ENCODE measurements at regions not wholly inside any gene's neighbourhood (a gene's known extent, or its start where the extent isn't known, plus 50 kb on each side); places are given as distances from the start of the nearest gene placed in this dataset.
A peak's percentile ranks its signal among the peaks of the same experiment; 100 is the strongest.
"Not testable (repeated sequence)": the region's sequence is repeated elsewhere in the genome, so short reads cannot be mapped to it uniquely, and the experiment has no call there.

DNA sequence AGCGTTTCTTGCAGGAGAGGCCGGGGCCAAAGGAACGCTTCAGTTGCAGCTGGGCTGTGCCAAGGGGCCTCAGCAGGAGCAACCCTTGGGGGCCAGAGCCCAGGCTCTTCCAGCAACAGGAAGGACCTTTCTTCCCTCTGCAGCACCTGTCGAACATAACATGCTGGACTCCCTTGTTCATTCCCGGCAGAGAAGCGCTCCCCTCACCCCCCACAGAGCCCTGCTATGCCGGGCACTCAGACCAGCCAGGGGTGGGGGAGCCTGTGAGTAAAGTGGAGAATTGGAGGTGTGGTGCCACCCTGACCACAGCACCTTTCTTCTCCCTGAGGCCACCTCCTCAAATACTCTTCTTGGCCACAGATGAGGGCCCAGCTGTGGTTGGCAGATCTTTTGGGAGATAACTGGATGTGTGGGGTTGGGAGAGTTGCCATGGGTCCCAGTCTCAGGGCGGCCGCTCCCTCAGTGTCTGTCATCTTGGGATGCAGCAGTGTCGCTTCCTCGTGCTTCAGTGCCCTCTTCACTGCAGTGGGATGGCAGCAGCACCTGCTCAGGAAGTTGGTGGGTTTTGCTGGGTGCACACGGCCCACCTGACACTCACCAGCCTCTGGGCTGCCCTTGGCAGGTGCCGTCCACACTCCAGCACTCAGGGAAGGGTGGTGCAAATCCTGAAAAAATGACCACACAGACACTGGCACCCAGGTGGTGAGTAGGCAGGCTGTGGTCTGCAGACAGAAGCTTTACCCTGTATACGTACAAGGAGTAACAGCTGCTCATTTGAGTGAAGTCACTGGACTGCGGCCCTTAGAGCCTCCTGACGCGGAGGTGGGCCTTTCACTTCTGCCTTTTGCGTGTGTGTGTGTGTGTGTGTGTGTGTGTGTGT is 67.5 kb downstream of the NPIPB11 start:
- ATAC-seq; H3K9me1 ChIP-seq (ENCODE audit: control insufficient read depth, insufficient read depth, low read length); in situ Hi-C loops (cut with MboI); H3K9ac ChIP-seq (ENCODE audit: insufficient read depth in 1 of 2, low read depth in 2 of 2, low read length in 2 of 2); FAIRE-seq; BruUV-seq (replicated peaks); H4K20me1 ChIP-seq (replicated peaks; ENCODE audit: control insufficient read depth, insufficient read depth, low read length); H3K36me3 ChIP-seq (ENCODE audit: control insufficient read depth, insufficient read depth, low read length); H2AFZ ChIP-seq (ENCODE audit: low read depth, low read length); H3K79me2 ChIP-seq (ENCODE audit: control insufficient read depth, insufficient read depth, low read length); CTCF ChIA-PET (ENCODE audit: low intra/inter-chr PET ratio); H3K4me1 ChIP-seq (replicated peaks in 1 of 2; ENCODE audit: control insufficient read depth in 2 of 2, insufficient read depth in 2 of 2, low read length in 2 of 2); H3K4me3 ChIP-seq; DNase-seq (ENCODE audit: extremely low read depth in 1 of 4, low spot score in 3 of 4); intact Hi-C loops (cut with micrococcal nuclease); H3K4me2 ChIP-seq (ENCODE audit: insufficient read depth, low read length); H3K9me3 ChIP-seq (replicated peaks; ENCODE audit: control insufficient read depth, insufficient read depth, low read depth, low read length); H3K27ac ChIP-seq (ENCODE audit: extremely low read depth, low read depth, low read length): not testable (repeated sequence)
- POLR2A ChIA-PET, result interaction anchor here (0.6 kb wide), 1 partner anchor 323 kb away, joined by 3 read pairs; no protein-coding TSS in a partner anchor
- whole genome bisulfite sequencing (ENCODE audit: insufficient coverage, low coverage, missing lambda C conversion rate), result 3% methylated on average over 15 of the region's 18 CpGs
- H3K27me3 ChIP-seq (ENCODE audit: control insufficient read depth in 2 of 2, insufficient read depth in 2 of 2, low read length in 2 of 2), result peaks cover 0 to 24% of the 10 kb centered on the region in 2 experiments; a peak in 3 of 5 replicates

GRCh38 chr16:29337385-29337901 is 69.1 kb downstream of the NPIPB11 start:
- H4K20me1 ChIP-seq (replicated peaks; ENCODE audit: control insufficient read depth, insufficient read depth, low read length); H3K27ac ChIP-seq (ENCODE audit: extremely low read depth, low read depth, low read length); H3K4me2 ChIP-seq (ENCODE audit: insufficient read depth, low read length); H2AFZ ChIP-seq (ENCODE audit: low read depth, low read length); ATAC-seq; in situ Hi-C loops (cut with MboI); H3K9ac ChIP-seq (ENCODE audit: insufficient read depth in 1 of 2, low read depth in 2 of 2, low read length in 2 of 2); H3K79me2 ChIP-seq (ENCODE audit: control insufficient read depth, insufficient read depth, low read length); H3K4me3 ChIP-seq; H3K9me1 ChIP-seq (ENCODE audit: control insufficient read depth, insufficient read depth, low read length); FAIRE-seq; intact Hi-C loops (cut with micrococcal nuclease); H3K9me3 ChIP-seq (replicated peaks; ENCODE audit: control insufficient read depth, insufficient read depth, low read depth, low read length); H3K36me3 ChIP-seq (ENCODE audit: control insufficient read depth, insufficient read depth, low read length); H3K4me1 ChIP-seq (replicated peaks in 1 of 2; ENCODE audit: control insufficient read depth in 2 of 2, insufficient read depth in 2 of 2, low read length in 2 of 2); CTCF ChIA-PET (ENCODE audit: low intra/inter-chr PET ratio); POLR2A ChIA-PET; BruUV-seq (replicated peaks); DNase-seq (ENCODE audit: extremely low read depth in 1 of 4, low spot score in 3 of 4): not testable (repeated sequence)
- TF ChIP-seq RNF2 (IDR thresholded peaks at IDR 0.05), result peak; percentile 29; the same call in 1 of the 2 replicates
- peaks cover 0 to 29% of the 10 kb centered on the region in 2 experiments; a peak in 3 of 5 replicates for H3K27me3 ChIP-seq (ENCODE audit: control insufficient read depth in 2 of 2, insufficient read depth in 2 of 2, low read length in 2 of 2)
- WGBS (ENCODE audit: insufficient coverage, low coverage, missing lambda C conversion rate), result 40% methylated on average over 12 of the region's 18 CpGs

DNA sequence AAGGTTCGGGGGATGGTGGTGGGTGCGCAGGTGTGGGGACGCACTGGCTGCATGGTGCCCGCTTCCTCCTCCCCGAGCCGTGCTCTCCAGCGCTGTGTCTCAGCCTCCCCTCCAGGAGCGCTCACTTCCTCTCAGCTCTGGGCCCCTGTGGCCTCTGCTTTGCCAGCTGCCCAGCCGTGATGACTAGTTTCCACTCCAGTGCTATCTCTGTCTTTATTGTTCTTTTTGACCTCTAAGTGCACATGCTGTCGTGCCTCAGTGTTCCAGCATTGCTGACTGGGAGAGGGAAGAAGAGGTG is 71.0 kb downstream of the NPIPB11 start:
- CTCF ChIA-PET (ENCODE audit: low intra/inter-chr PET ratio); H3K9me3 ChIP-seq (replicated peaks; ENCODE audit: control insufficient read depth, insufficient read depth, low read depth, low read length); H3K4me3 ChIP-seq; H3K79me2 ChIP-seq (ENCODE audit: control insufficient read depth, insufficient read depth, low read length); H3K9ac ChIP-seq (ENCODE audit: insufficient read depth in 1 of 2, low read depth in 2 of 2, low read length in 2 of 2); H3K36me3 ChIP-seq (ENCODE audit: control insufficient read depth, insufficient read depth, low read length); DNase-seq (ENCODE audit: extremely low read depth in 1 of 4, low spot score in 3 of 4); POLR2A ChIA-PET; H3K27ac ChIP-seq (ENCODE audit: extremely low read depth, low read depth, low read length); H2AFZ ChIP-seq (ENCODE audit: low read depth, low read length); H3K4me1 ChIP-seq (replicated peaks in 1 of 2; ENCODE audit: control insufficient read depth in 2 of 2, insufficient read depth in 2 of 2, low read length in 2 of 2); FAIRE-seq; ATAC-seq; intact Hi-C loops (cut with micrococcal nuclease); H4K20me1 ChIP-seq (replicated peaks; ENCODE audit: control insufficient read depth, insufficient read depth, low read length); BruUV-seq (replicated peaks); H3K4me2 ChIP-seq (ENCODE audit: insufficient read depth, low read length); in situ Hi-C loops (cut with MboI); H3K9me1 ChIP-seq (ENCODE audit: control insufficient read depth, insufficient read depth, low read length): not testable (repeated sequence)
- peaks cover 0 to 29% of the 10 kb centered on the region in 2 experiments; a peak in 3 of 5 replicates for H3K27me3 ChIP-seq (ENCODE audit: control insufficient read depth in 2 of 2, insufficient read depth in 2 of 2, low read length in 2 of 2)
- 9% methylated on average over 7 of the region's 10 CpGs for WGBS (ENCODE audit: insufficient coverage, low coverage, missing lambda C conversion rate)

Data from K562 (cell line).